ENCODE measurements at regions not wholly inside any gene's neighbourhood (a gene's known extent, or its start where the extent isn't known, plus 50 kb on each side); places are given as distances from the start of the nearest gene placed in this dataset.
A peak's percentile ranks its signal among the peaks of the same experiment; 100 is the strongest.
"Not testable (repeated sequence)": the region's sequence is repeated elsewhere in the genome, so short reads cannot be mapped to it uniquely, and the experiment has no call there.

GRCh38 chr14:105665247-105665950, 139.0 kb downstream of the TMEM121 start:
- Mint-ChIP-seq H3K27ac (ENCODE audit: unreplicated experiment) (no peak overlapping the region), H3K27me3 (ENCODE audit: low read depth) (no peaks in the 10 kb centered on the region), H3K4me1 (ENCODE audit: low read depth) (no peaks in the 10 kb centered on the region), H3K4me3 (ENCODE audit: unreplicated experiment) (no peak overlapping the region), H3K9me3 (ENCODE audit: low read depth) (peaks cover 12% of the 10 kb centered on the region), H3K36me3 (ENCODE audit: low read depth) (no peaks in the 10 kb centered on the region)
- no peak for TF ChIP-seq CTCF (IDR thresholded peaks at IDR 0.05)
- DNase-seq (ENCODE audit: low spot score) = peak; percentile 58

DNA sequence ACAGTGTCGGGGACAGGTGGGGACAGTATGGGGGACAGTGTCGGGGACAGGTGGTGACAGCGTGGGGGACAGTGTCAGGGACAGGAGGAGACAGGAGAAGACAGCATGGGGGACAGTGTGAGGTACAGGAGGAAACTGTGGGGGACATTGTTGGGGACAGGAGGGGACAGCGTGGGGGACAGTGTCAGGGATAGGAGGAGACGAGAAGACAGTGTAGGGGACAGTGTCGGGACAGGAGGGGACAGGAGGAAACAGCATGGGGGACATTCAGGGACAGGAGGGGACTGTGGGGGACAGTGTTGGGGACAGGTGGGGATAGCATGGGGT, 139.5 kb downstream of the TMEM121 start:
- Mint-ChIP-seq H3K27me3 (ENCODE audit: low read depth) (no peaks in the 10 kb centered on the region), H3K4me3 (ENCODE audit: unreplicated experiment) (no peak overlapping the region), H3K27ac (ENCODE audit: unreplicated experiment) (no peak overlapping the region), H3K4me1 (ENCODE audit: low read depth) (no peaks in the 10 kb centered on the region), H3K36me3 (ENCODE audit: low read depth) (no peaks in the 10 kb centered on the region), H3K9me3 (ENCODE audit: low read depth) (peaks cover 7% of the 10 kb centered on the region)
- DNase-seq (ENCODE audit: low spot score) = no peak
- no peak for TF ChIP-seq CTCF (IDR thresholded peaks at IDR 0.05)

DNA sequence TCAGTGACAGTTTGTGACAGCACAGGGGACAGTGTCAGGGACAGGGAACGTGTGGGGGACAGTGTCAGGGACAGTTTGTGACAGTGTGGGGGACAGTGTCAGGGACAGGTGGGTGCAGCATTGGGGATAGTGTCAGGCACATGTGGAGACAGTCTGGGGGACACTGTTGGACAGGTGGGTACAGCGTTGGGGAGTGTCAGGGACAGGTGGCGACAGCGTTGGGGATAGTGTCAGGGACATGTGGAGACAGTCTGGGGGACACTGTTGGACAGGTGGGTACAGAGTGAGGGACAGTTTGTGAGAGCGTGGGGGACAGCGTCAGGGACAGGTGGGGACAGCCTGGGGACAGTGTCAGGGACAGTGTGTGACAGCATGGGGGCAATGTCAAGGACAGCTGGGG, 140.0 kb downstream of the TMEM121 start:
- Mint-ChIP-seq H3K9me3 (ENCODE audit: low read depth) (peaks cover 5% of the 10 kb centered on the region), H3K27me3 (ENCODE audit: low read depth) (no peaks in the 10 kb centered on the region), H3K36me3 (ENCODE audit: low read depth) (no peaks in the 10 kb centered on the region), H3K27ac (ENCODE audit: unreplicated experiment) (no peak overlapping the region), H3K4me3 (ENCODE audit: unreplicated experiment) (no peak overlapping the region), H3K4me1 (ENCODE audit: low read depth) (no peaks in the 10 kb centered on the region)
- peak; percentile 72 for DNase-seq (ENCODE audit: low spot score)
- TF ChIP-seq CTCF (IDR thresholded peaks at IDR 0.05) = no peak

DNA sequence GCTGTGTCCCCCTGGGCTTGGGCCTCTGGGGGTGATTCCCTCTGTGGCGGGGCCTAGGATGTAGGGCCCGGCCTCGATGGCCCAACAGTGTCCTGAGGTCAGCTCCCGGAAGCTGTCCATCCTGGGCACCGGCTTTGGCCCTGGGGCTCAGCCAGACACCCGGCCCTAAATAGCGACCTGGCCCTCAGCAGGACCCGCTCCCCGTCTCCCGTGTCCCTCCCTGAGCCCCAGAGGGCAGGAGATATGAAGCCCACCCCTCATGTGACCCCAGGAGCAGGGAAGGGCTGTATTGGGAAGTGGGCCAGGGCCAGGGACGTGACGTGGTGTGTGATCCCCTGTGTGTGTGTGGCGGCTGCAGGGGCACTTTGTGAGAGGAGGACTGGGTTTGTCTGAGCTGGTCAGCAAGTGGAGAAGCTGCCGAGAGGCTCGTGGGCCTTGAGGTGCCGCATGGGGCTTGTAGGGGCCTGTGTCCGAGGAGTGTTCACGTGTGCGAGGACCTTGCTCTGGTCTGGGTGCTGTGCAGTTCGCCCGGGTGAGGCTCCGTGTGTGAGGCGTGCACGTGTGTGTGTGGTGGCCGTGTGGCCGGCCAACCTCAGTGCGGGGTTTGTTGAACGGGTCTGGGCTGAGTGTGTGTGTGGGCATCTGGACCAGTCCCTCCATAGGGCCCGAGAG, 140.7 kb downstream of the TMEM121 start:
- not testable (repeated sequence) for H3K4me3 Mint-ChIP-seq (ENCODE audit: unreplicated experiment); H3K36me3 Mint-ChIP-seq (ENCODE audit: low read depth); H3K27me3 Mint-ChIP-seq (ENCODE audit: low read depth); H3K9me3 Mint-ChIP-seq (ENCODE audit: low read depth); H3K27ac Mint-ChIP-seq (ENCODE audit: unreplicated experiment); H3K4me1 Mint-ChIP-seq (ENCODE audit: low read depth)
- peak; percentile 91 for DNase-seq (ENCODE audit: low spot score)

GRCh38 chr14:105667663-105668020, 141.3 kb downstream of the TMEM121 start:
- not testable (repeated sequence) for H3K27me3 Mint-ChIP-seq (ENCODE audit: low read depth); H3K9me3 Mint-ChIP-seq (ENCODE audit: low read depth); H3K27ac Mint-ChIP-seq (ENCODE audit: unreplicated experiment); H3K4me3 Mint-ChIP-seq (ENCODE audit: unreplicated experiment); H3K4me1 Mint-ChIP-seq (ENCODE audit: low read depth); H3K36me3 Mint-ChIP-seq (ENCODE audit: low read depth)
- DNase-seq (ENCODE audit: low spot score) = peak; percentile 82

DNA sequence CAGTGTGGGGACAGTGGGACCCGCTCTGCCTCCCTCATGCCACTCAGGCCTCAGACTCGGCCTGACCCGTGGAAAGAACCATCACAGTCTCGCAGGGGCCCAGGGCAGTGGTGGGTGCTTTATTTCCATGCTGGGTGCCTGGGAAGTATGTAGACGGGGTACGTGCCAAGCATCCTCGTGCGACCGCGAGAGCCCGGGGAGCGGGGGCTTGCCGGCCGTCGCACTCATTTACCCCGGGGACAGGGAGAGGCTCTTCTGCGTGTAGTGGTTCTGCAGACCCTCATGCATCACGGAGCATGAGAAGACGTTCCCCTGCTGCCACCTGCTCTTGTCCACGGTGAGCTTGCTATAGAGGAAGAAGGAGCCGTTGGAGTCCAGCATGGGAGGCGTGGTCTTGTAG, 141.6 kb downstream of the TMEM121 start:
- H3K4me3 Mint-ChIP-seq (ENCODE audit: unreplicated experiment); H3K27ac Mint-ChIP-seq (ENCODE audit: unreplicated experiment); H3K4me1 Mint-ChIP-seq (ENCODE audit: low read depth); H3K9me3 Mint-ChIP-seq (ENCODE audit: low read depth); H3K27me3 Mint-ChIP-seq (ENCODE audit: low read depth); H3K36me3 Mint-ChIP-seq (ENCODE audit: low read depth): not testable (repeated sequence)
- DNase-seq (ENCODE audit: low spot score) = peak; percentile 92

DNA sequence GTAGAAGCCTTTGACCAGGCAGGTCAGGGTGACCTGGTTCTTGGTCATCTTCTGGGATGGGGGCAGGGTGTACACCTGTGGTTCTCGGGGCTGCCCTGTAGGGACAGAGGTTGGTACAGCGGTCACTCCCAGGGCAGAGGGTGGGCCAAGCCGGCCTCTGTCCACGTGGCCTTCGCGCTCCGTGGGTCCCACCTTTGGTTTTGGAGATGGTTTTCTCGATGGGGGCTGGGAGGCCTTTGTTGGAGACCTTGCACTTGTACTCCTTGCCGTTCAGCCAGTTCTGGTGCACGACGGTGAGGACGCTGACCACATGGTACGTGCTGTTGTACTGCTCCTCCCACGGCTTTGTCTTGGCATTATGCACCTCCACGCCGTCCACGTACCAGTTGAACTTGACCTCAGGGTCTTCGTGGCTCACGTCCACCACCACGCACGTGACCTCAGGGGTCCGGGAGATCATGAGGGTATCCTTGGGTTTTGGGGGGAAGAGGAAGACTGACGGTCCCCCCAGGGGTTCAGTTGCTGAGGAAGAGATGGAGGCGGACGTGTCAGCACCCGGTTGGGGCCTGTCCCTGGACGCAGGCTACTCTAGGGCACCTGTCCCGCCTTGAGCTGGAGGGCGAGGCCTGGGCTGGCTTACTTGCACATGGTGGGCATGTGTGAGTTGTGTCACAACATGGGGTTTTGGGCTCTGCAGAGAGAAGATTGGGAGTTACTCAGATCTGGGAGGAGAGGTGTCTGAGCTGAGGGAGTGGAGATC, 142.3 kb downstream of the TMEM121 start:
- not testable (repeated sequence) for H3K4me3 Mint-ChIP-seq (ENCODE audit: unreplicated experiment); H3K36me3 Mint-ChIP-seq (ENCODE audit: low read depth); H3K9me3 Mint-ChIP-seq (ENCODE audit: low read depth); H3K27me3 Mint-ChIP-seq (ENCODE audit: low read depth); H3K4me1 Mint-ChIP-seq (ENCODE audit: low read depth); H3K27ac Mint-ChIP-seq (ENCODE audit: unreplicated experiment); DNase-seq (ENCODE audit: low spot score)

GRCh38 chr14:105669231-105669610, 142.8 kb downstream of the TMEM121 start:
- not testable (repeated sequence) for H3K9me3 Mint-ChIP-seq (ENCODE audit: low read depth); H3K4me1 Mint-ChIP-seq (ENCODE audit: low read depth)

DNA sequence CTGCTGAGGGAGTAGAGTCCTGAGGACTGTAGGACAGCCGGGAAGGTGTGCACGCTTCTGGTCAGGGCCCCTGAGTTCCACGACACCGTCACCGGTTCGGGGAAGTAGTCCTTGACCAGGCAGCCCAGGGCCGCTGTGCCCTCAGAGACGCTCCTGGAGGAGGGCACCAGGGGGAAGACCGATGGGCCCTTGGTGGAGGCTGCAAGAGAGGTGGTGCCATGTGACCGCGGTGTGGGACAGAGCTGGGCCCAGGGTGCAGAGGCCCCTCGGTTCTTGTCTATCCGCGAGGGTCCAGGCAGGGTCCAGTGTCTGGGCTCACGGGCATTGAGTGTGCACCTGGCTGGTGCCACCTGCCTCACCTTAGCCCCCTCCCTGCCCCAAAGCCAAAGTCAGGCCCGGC, 143.3 kb downstream of the TMEM121 start:
- H3K4me3 Mint-ChIP-seq (ENCODE audit: unreplicated experiment); H3K27me3 Mint-ChIP-seq (ENCODE audit: low read depth); H3K4me1 Mint-ChIP-seq (ENCODE audit: low read depth); H3K9me3 Mint-ChIP-seq (ENCODE audit: low read depth); H3K27ac Mint-ChIP-seq (ENCODE audit: unreplicated experiment); H3K36me3 Mint-ChIP-seq (ENCODE audit: low read depth); DNase-seq (ENCODE audit: low spot score): not testable (repeated sequence)

More at GRCh38 chr14:105669231-105669610, 142.8 kb downstream of the TMEM121 start:
- H3K27me3 Mint-ChIP-seq (ENCODE audit: low read depth); DNase-seq (ENCODE audit: low spot score); H3K27ac Mint-ChIP-seq (ENCODE audit: unreplicated experiment); H3K36me3 Mint-ChIP-seq (ENCODE audit: low read depth); H3K4me3 Mint-ChIP-seq (ENCODE audit: unreplicated experiment): not testable (repeated sequence)

Measured in chondrocyte (in vitro differentiated cells).